Esophagus muscularis mucosa (tissue), 4 donors: ENCODE measurements at regions not wholly inside any gene's neighbourhood (a gene's known extent, or its start where the extent isn't known, plus 50 kb on each side); places are given as distances from the start of the nearest gene placed in this dataset.
A peak's percentile ranks its signal among the peaks of the same experiment; 100 is the strongest.
"Not testable (repeated sequence)": the region's sequence is repeated elsewhere in the genome, so short reads cannot be mapped to it uniquely, and the experiment has no call there.

ENCODE experiments used
- DNase-seq: peaks from one replicate; pipeline ENCODE4 v3.0.0-alpha.2; 2017; ENCODE audit errors: extremely low spot score
- H3K27ac ChIP-seq, 4 donors: fragments of 200-600 bp; sonication (generic); replicated peaks in 1 of 4; 1 replicate in 3 of 4; 2 replicates in 1 of 4; pipeline ENCODE4 v1.5.1; 2016 to 2019; ENCODE audit warnings: mild to moderate bottlenecking in 1 of 4
- H3K27me3 ChIP-seq, 4 donors: fragments of 200-600 bp; sonication (generic); one replicate each; pipeline versions ENCODE4 v1.5.1 to v1.6.0; 2016 to 2019
- H3K36me3 ChIP-seq, 4 donors: fragments of 200-600 bp; sonication (generic); one replicate each; pipeline ENCODE4 v1.5.1; 2016 to 2019
- H3K4me1 ChIP-seq, 4 donors: fragments of 200-600 bp; sonication (generic); one replicate each; pipeline ENCODE4 v1.5.1; 2016 to 2019
- H3K4me3 ChIP-seq, 4 donors: fragments of 200-600 bp; sonication (generic); 1 replicate in 2 of 4; 2 replicates in 2 of 4; pipeline ENCODE4 v1.5.1; 2016 to 2019; ENCODE audit warnings: mild to moderate bottlenecking in 4 of 4, moderate library complexity in 1 of 4
- H3K9me3 ChIP-seq, 4 donors: fragments of 200-600 bp; sonication (generic); 1 replicate in 3 of 4; 2 replicates in 1 of 4; pipeline ENCODE4 v1.5.1; 2016 to 2019
- EP300 ChIP-seq: sonication (generic); formaldehyde crosslinking; IDR thresholded peaks from one replicate; pipeline ENCODE4 v1.6.1; 2017; ENCODE audit warnings: antibody characterized with exemption
- POLR2A ChIP-seq: fragments of 450-650 bp; IDR thresholded peaks from one replicate; pipeline ENCODE4 v1.6.1; 2017; ENCODE audit warnings: antibody characterized with exemption, moderate library complexity, mild to moderate bottlenecking, low read depth
- POLR2AphosphoS5 ChIP-seq, 2 donors: sonication (generic); formaldehyde crosslinking; IDR thresholded peaks; one replicate each; pipeline ENCODE4 v1.6.1; 2017; ENCODE audit warnings: antibody characterized with exemption in 2 of 2
- WGBS: methylation state at CpG from one replicate; pipeline ENCODE4 v1.1.5; 2018; 5-methylcytosine and 5-hydroxymethylcytosine counted together
- intact Hi-C: fragments of 100-400 bp; cut with DNase I; formaldehyde crosslinking; loops from one replicate; pipeline ENCODE4 v1.15.1; 2023
- TF ChIP-seq, protein P1 (sequence below), 3 experiments: fragments of 200-600 bp in 2 of 3; fragments of 450-650 bp in 1 of 3; sonication (generic) in 2 of 3; IDR thresholded peaks; one replicate each; pipeline ENCODE4 v1.5.1; 2017 to 2019; ENCODE audit warnings: antibody characterized with exemption in 3 of 3, mild to moderate bottlenecking in 2 of 3, moderate library complexity in 1 of 3

DNA sequence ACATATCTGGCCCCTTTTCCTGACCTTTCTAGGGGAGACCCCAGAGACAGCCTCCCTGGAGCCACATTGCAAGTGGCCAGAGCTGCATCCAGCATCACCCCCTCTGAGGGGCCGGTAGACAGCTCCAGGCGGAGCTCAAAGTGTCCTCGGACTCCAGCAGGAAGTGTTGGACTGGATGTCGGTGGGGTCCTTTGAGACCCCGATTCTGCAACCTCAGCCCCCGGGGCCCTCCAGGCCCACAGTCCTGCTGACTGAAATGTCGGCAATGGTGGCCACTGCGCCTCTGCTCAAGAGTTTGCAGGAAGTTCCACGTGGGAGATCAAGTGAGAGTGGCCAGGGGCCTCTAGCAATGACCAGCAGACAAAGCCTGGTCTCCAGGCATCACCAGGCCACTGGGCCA, 115.9 kb upstream of the FOXD4L5 start:
- H3K4me1 ChIP-seq, result no peaks in the 10 kb centered on the region
- 50% methylated on average over 2 of the region's 9 CpGs for WGBS

GRCh38 chr9:65397763-65398719, 113.0 kb upstream of the FOXD4L5 start:
- intact Hi-C loops, H3K27me3 ChIP-seq, H3K36me3 ChIP-seq, H3K4me3 ChIP-seq, H3K27ac ChIP-seq, H3K4me1 ChIP-seq, H3K9me3 ChIP-seq, DNase-seq: not testable (repeated sequence)
- 88% methylated on average over 22 of the region's 42 CpGs for WGBS

More for the DNA sequence above, 115.9 kb upstream of the FOXD4L5 start:
- no peak for DNase-seq
- no peaks in the 10 kb centered on the region for H3K36me3 ChIP-seq
- intact Hi-C loops, result no loop called here
- H3K9me3 ChIP-seq, result peaks cover 0 to 7% (median 2%) of the 10 kb centered on the region in 4 donors
- TF ChIP-seq POLR2A, result no peak
- TF ChIP-seq, protein P1, sequence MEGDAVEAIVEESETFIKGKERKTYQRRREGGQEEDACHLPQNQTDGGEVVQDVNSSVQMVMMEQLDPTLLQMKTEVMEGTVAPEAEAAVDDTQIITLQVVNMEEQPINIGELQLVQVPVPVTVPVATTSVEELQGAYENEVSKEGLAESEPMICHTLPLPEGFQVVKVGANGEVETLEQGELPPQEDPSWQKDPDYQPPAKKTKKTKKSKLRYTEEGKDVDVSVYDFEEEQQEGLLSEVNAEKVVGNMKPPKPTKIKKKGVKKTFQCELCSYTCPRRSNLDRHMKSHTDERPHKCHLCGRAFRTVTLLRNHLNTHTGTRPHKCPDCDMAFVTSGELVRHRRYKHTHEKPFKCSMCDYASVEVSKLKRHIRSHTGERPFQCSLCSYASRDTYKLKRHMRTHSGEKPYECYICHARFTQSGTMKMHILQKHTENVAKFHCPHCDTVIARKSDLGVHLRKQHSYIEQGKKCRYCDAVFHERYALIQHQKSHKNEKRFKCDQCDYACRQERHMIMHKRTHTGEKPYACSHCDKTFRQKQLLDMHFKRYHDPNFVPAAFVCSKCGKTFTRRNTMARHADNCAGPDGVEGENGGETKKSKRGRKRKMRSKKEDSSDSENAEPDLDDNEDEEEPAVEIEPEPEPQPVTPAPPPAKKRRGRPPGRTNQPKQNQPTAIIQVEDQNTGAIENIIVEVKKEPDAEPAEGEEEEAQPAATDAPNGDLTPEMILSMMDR (IDR thresholded peaks at IDR 0.05), result no peak
- no peak for TF ChIP-seq EP300
- TF ChIP-seq POLR2AphosphoS5 (IDR thresholded peaks at IDR 0.05), result no peak
- peaks cover 0 to 5% (median 0%) of the 10 kb centered on the region in 4 donors for H3K27me3 ChIP-seq
- no peak overlapping the region for H3K27ac ChIP-seq
- H3K4me3 ChIP-seq, result no peak overlapping the region

DNA sequence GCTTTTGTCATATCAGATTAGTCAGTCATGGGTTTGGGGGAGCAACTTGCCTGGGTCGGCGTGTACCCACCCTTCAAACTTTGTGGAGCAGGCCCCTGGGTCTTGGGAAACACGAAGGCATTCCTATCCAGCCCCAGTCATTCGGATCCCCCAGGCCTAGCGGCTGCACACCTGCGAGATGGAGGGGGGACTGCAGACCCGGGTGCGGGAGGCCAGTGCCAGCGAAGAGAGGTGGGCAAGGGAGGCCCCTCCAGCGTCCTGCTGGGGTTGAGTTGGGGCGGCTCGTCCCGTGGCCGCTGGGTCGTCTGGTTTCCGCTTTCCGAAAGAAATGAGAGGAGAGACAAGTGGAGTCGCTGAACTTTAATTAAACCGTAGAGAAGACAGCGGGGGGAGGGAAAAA, 112.2 kb upstream of the FOXD4L5 start:
- 90% methylated on average over 16 of the region's 20 CpGs for WGBS
- not testable (repeated sequence) for H3K36me3 ChIP-seq, DNase-seq

GRCh38 chr9:65396601-65397000, 111.6 kb upstream of the FOXD4L5 start:
- 77% methylated on average over 10 of the region's 10 CpGs for WGBS
- H3K27ac ChIP-seq, intact Hi-C loops, H3K4me3 ChIP-seq, H3K4me1 ChIP-seq, H3K27me3 ChIP-seq, H3K9me3 ChIP-seq, DNase-seq, H3K36me3 ChIP-seq: not testable (repeated sequence)

More for the DNA sequence above, 112.2 kb upstream of the FOXD4L5 start:
- H3K4me3 ChIP-seq, H3K27me3 ChIP-seq, H3K4me1 ChIP-seq, intact Hi-C loops, H3K9me3 ChIP-seq, H3K27ac ChIP-seq: not testable (repeated sequence)

DNA sequence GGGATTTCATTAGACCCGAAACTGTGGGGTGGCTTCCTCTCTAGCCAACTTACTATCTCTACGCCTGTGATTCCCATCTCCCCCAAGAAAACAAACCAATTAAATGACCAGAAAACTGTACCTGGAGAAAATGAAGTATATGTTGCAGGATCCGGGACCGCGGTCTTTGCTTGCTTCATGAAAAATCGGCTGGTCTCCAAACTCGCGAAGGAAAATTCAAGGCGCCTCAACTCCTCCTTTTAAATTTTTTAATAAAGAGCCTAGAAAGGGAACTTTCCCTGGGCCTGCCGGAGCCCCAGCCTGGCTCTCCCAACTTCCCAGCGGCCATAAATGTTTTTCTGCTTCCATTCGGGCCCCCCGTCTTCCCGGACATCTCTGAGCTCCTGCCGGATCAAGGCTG, 110.8 kb upstream of the FOXD4L5 start:
- H3K27me3 ChIP-seq, H3K4me1 ChIP-seq, DNase-seq, H3K36me3 ChIP-seq, intact Hi-C loops, H3K9me3 ChIP-seq, H3K4me3 ChIP-seq: not testable (repeated sequence)
- 70% methylated on average over 9 of the region's 15 CpGs for WGBS
- H3K27ac ChIP-seq, result peak overlapping the region in 1 of 4 donors; percentile 30

DNA sequence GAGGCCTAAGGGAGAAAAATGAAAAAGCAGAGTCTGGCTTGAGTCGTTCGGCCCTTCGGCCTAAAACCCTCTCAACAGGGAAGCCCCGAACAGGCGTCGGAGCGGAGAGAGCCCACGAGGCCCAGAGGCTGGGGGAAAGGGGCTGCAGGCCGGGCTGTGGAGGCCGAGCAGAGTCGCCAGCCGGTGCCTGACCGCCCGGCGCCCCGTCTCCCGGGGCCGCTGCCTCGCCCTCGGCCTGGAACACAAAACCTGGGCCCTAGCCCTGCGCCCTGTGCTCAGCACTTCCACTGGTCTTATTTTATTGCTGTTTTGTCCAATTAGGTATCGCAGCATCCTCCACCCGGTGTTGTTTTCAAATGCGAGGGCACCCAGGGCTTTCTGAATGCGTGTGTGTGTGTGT, 110.1 kb upstream of the FOXD4L5 start:
- DNase-seq, intact Hi-C loops, H3K36me3 ChIP-seq: not testable (repeated sequence)

DNA sequence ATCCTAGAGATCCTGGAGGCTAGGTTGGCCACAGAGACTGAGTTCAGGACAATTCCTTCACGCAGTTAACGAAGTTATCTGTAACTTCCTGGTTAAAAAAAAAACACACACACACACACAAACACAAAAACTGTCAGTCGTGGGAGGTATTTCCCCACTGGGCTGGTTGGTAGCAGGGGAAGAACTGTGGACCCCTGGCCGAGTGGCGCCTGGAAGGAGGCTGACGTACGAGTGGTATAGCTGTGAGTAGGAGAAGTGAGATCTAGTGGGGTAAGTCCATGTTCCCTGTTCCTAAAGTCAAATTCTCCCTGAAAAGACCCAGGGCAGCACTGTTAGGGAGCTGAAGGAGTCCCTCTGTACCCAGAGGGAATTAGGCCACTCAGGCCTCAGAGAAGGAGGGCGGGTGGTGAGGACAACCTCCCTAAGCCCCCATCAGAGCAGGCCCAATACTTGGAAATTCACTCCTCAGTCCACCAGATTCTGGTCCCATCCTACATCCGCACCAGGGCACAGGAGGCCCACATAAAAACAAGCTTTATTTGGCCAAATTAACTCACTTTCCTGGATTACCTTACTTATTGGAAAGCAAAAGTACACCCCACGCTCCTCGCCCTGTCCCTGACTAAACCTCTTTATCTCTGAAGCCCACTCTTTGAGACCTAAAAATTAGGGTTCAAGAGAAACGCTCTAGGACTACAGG, 108.3 kb upstream of the FOXD4L5 start:
- H3K9me3 ChIP-seq, H3K27ac ChIP-seq, H3K4me1 ChIP-seq, H3K27me3 ChIP-seq, DNase-seq, H3K36me3 ChIP-seq, intact Hi-C loops, H3K4me3 ChIP-seq: not testable (repeated sequence)
- 82% methylated on average over 12 of the region's 12 CpGs for WGBS

More for the DNA sequence above, 110.1 kb upstream of the FOXD4L5 start:
- not testable (repeated sequence) for H3K4me3 ChIP-seq, H3K27me3 ChIP-seq, H3K27ac ChIP-seq, H3K9me3 ChIP-seq, H3K4me1 ChIP-seq
- 92% methylated on average over 18 of the region's 25 CpGs for WGBS

DNA sequence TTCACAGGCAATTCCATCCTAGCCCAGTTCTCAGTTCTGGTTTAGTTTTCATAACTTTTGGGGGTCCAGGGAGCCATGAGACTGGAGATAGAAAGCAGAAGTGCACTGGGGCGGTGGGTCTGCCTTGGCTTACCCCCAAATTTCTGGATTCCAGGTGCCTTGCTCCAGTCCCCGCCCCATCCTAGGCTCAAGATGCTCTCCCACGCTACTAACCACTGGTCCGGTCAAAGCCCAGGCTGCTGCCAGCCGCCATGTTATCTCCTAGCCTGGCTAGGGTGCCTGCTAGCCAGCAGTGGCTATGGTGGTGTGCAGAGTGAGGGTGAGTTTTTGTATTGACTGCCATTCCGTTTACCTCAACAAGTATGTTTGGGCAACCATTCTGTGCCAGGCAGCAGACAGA, 107.6 kb upstream of the FOXD4L5 start:
- H3K9me3 ChIP-seq, H3K27me3 ChIP-seq, H3K27ac ChIP-seq, H3K4me1 ChIP-seq, H3K4me3 ChIP-seq, DNase-seq, intact Hi-C loops, H3K36me3 ChIP-seq: not testable (repeated sequence)
- 77% methylated on average over 5 of the region's 6 CpGs for WGBS

- H3K4me3 ChIP-seq, H3K4me1 ChIP-seq, H3K9me3 ChIP-seq, intact Hi-C loops, H3K36me3 ChIP-seq, DNase-seq, H3K27ac ChIP-seq: not testable (repeated sequence)
- 74% methylated on average over 15 of the region's 17 CpGs for WGBS
- peaks cover 0 to 18% (median 0%) of the 10 kb centered on the region in 4 donors for H3K27me3 ChIP-seq
These were observed 104.7 kb upstream of the FOXD4L5 start for GRCh38 chr9:65389710-65390109.

DNA sequence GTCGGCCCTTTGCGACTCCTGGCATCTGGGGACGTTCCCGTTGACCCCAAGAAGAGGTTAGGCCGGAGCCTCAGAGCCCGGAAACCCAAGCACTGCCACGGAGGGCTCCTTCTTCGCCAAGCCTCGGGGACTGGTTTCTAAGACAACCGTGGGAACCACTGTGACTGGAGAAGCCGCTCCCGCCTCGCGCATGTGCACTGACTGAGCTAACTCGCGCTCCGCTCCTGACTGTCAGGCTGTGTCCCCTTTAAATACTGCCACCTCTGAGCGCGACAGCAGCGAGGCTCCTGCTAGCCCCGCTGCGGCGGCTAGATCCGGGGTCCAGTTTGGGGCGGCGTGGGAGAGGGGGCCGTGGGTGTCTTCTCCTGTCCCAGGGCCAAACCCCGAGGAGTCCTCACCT, 104.2 kb upstream of the FOXD4L5 start:
- H3K27me3 ChIP-seq, result peaks cover 0 to 23% (median 0%) of the 10 kb centered on the region in 4 donors
- intact Hi-C loops, H3K36me3 ChIP-seq, H3K9me3 ChIP-seq, H3K27ac ChIP-seq, H3K4me3 ChIP-seq, DNase-seq, H3K4me1 ChIP-seq: not testable (repeated sequence)
- 90% methylated on average over 4 of the region's 28 CpGs for WGBS
